Mesendoderm (in vitro differentiated cells): ENCODE measurements at regions not wholly inside any gene's neighbourhood (a gene's known extent, or its start where the extent isn't known, plus 50 kb on each side); places are given as distances from the start of the nearest gene placed in this dataset.
"Not testable (repeated sequence)": the region's sequence is repeated elsewhere in the genome, so short reads cannot be mapped to it uniquely, and the experiment has no call there.

Experiments
- DNase-seq: peaks from one replicate; pipeline ENCODE4 v3.0.0; 2013
- H2AK5ac ChIP-seq: 2 replicates; pipeline ENCODE4 v1.6.1; 2013; ENCODE audit warnings: low read length, inconsistent platforms
- H2BK120ac ChIP-seq: 2 replicates; pipeline ENCODE4 v1.6.1; 2013; ENCODE audit warnings: low read depth, mild to moderate bottlenecking, low read length, moderate library complexity, mixed read lengths
- H2BK15ac ChIP-seq: replicated peaks from 2 replicates; pipeline ENCODE4 v1.6.1; 2013; ENCODE audit warnings: low read depth, mild to moderate bottlenecking, moderate library complexity
- H2BK5ac ChIP-seq: 2 replicates; pipeline ENCODE4 v1.6.1; 2013; ENCODE audit warnings: low read length, inconsistent platforms
- H3K18ac ChIP-seq: 2 replicates; pipeline ENCODE4 v1.6.1; 2013; ENCODE audit warnings: mild to moderate bottlenecking, low read length, mixed read lengths
- H3K23ac ChIP-seq: one replicate; pipeline ENCODE4 v1.6.1; 2013; ENCODE audit warnings: low read length
- H3K27ac ChIP-seq: 2 replicates; pipeline ENCODE4 v1.5.1; 2013; ENCODE audit warnings: low read depth, mild to moderate bottlenecking, inconsistent platforms, low read length, moderate library complexity
- H3K27me3 ChIP-seq: 2 replicates; pipeline ENCODE4 v1.6.1; 2013; ENCODE audit warnings: low read length, control low read depth, mild to moderate bottlenecking, inconsistent platforms; ENCODE audit not compliant: insufficient read depth, poor library complexity
- H3K36me3 ChIP-seq: 2 replicates; pipeline ENCODE4 v1.6.1; 2013; ENCODE audit warnings: low read length, inconsistent platforms; ENCODE audit not compliant: control insufficient read depth, insufficient read depth
- H3K4ac ChIP-seq: one replicate; pipeline ENCODE4 v1.6.1; 2013; ENCODE audit warnings: low read depth, mild to moderate bottlenecking, low read length, moderate library complexity
- H3K4me1 ChIP-seq: 2 replicates; pipeline ENCODE4 v1.6.1; 2013; ENCODE audit warnings: low read depth, low read length, inconsistent platforms; ENCODE audit not compliant: control insufficient read depth
- H3K4me2 ChIP-seq: 2 replicates; pipeline ENCODE4 v1.6.1; 2013; ENCODE audit warnings: low read length
- H3K4me3 ChIP-seq: 2 replicates; pipeline ENCODE4 v1.5.1; 2013; ENCODE audit warnings: mild to moderate bottlenecking, low read length
- H3K56ac ChIP-seq: one replicate; pipeline ENCODE4 v1.6.1; 2013; ENCODE audit warnings: low read length
- H3K79me1 ChIP-seq: 2 replicates; pipeline ENCODE4 v1.6.1; 2013; ENCODE audit warnings: low read length, inconsistent platforms
- H3K79me2 ChIP-seq: 2 replicates; pipeline ENCODE4 v1.6.1; 2013; ENCODE audit warnings: mild to moderate bottlenecking, low read length; ENCODE audit not compliant: control insufficient read depth, insufficient read depth
- H3K9ac ChIP-seq: 2 replicates; pipeline ENCODE4 v1.6.1; 2013; ENCODE audit warnings: low read length, inconsistent platforms
- H4K5ac ChIP-seq: one replicate; pipeline ENCODE4 v1.6.1; 2013; ENCODE audit warnings: low read length
- H4K8ac ChIP-seq: one replicate; pipeline ENCODE4 v1.6.1; 2013; ENCODE audit warnings: low read depth, mild to moderate bottlenecking, control low read depth, low read length, moderate library complexity
- WGBS: extraction: QIAGEN DNeasy Blood & Tissue Kit; methylation state at CpG from one replicate; pipeline ENCODE4 v1.1.7; 2013; ENCODE audit warnings: low lambda C conversion rate, missing lambda C conversion rate; ENCODE audit not compliant: insufficient coverage; ENCODE audit errors: extremely low coverage; 5-methylcytosine and 5-hydroxymethylcytosine counted together

GRCh38 chr5:130746641-130747040 lies 418.4 kb downstream of the HINT1 start:
- H2BK120ac ChIP-seq, H4K5ac ChIP-seq, H3K4me3 ChIP-seq, H2BK5ac ChIP-seq, H2BK15ac ChIP-seq, H3K9ac ChIP-seq, H3K27me3 ChIP-seq, H3K27ac ChIP-seq, H2AK5ac ChIP-seq, H3K4ac ChIP-seq, H3K18ac ChIP-seq, H3K79me1 ChIP-seq, H3K56ac ChIP-seq, H3K23ac ChIP-seq, H4K8ac ChIP-seq, H3K4me2 ChIP-seq, H3K36me3 ChIP-seq, H3K79me2 ChIP-seq, DNase-seq, H3K4me1 ChIP-seq: not testable (repeated sequence)

- no peak overlapping the region for H3K4me2 ChIP-seq
- H2BK15ac ChIP-seq: no peak overlapping the region
- H3K4me3 ChIP-seq: no peak overlapping the region
- no peak overlapping the region for H3K18ac ChIP-seq
- no peak overlapping the region for H4K5ac ChIP-seq
- no peak overlapping the region for H2BK5ac ChIP-seq
- H3K9ac ChIP-seq: no peak overlapping the region
- no peaks in the 10 kb centered on the region for H3K4me1 ChIP-seq
- no peak overlapping the region for H3K23ac ChIP-seq
- no CpG with 5 or more reads among the region's 1 CpG for WGBS
- no peak overlapping the region for H2AK5ac ChIP-seq
- H3K27me3 ChIP-seq: no peaks in the 10 kb centered on the region
- H3K27ac ChIP-seq: no peak overlapping the region
- DNase-seq: no peak
- no peak overlapping the region for H4K8ac ChIP-seq
- H3K4ac ChIP-seq: no peak overlapping the region
- no peak overlapping the region for H3K56ac ChIP-seq
- no peaks in the 10 kb centered on the region for H3K36me3 ChIP-seq
- no peaks in the 10 kb centered on the region for H3K79me2 ChIP-seq
- no peaks in the 10 kb centered on the region for H3K79me1 ChIP-seq
- H2BK120ac ChIP-seq: no peak overlapping the region
Measured at GRCh38 chr5:130743092-130743491, 422.0 kb downstream of the HINT1 start.

GRCh38 chr5:130740047-130740569 lies 424.9 kb downstream of the HINT1 start:
- Histone ChIP-seq H3K79me1 (no peaks in the 10 kb centered on the region), H3K4me3 (no peak overlapping the region), H3K79me2 (no peaks in the 10 kb centered on the region), H3K23ac (no peak overlapping the region), H3K36me3 (no peaks in the 10 kb centered on the region), H3K18ac (no peak overlapping the region), H2AK5ac (no peak overlapping the region), H3K4me2 (no peak overlapping the region), H3K4ac (no peak overlapping the region), H4K8ac (no peak overlapping the region), H3K27ac (no peak overlapping the region), H2BK15ac (no peak overlapping the region), H3K4me1 (no peaks in the 10 kb centered on the region), H3K56ac (no peak overlapping the region), H3K27me3 (no peaks in the 10 kb centered on the region), H3K9ac (no peak overlapping the region), H2BK5ac (no peak overlapping the region), H2BK120ac (no peak overlapping the region), H4K5ac (no peak overlapping the region)
- no CpG with 5 or more reads among the region's 5 CpGs for WGBS
- DNase-seq: no peak

- Histone ChIP-seq H3K4me1 (no peaks in the 10 kb centered on the region), H3K79me2 (no peaks in the 10 kb centered on the region), H4K8ac (no peak overlapping the region), H2BK120ac (no peak overlapping the region), H3K4ac (no peak overlapping the region), H3K27ac (no peak overlapping the region), H3K36me3 (no peaks in the 10 kb centered on the region), H4K5ac (no peak overlapping the region), H3K56ac (no peak overlapping the region), H2BK15ac (no peak overlapping the region), H3K4me2 (no peak overlapping the region), H3K4me3 (no peak overlapping the region), H2AK5ac (no peak overlapping the region), H3K23ac (no peak overlapping the region), H2BK5ac (no peak overlapping the region), H3K79me1 (no peaks in the 10 kb centered on the region), H3K27me3 (no peaks in the 10 kb centered on the region), H3K18ac (no peak overlapping the region), H3K9ac (no peak overlapping the region)
- no CpG with 5 or more reads among the region's 4 CpGs for WGBS
- DNase-seq: no peak
Measured at GRCh38 chr5:130731839-130732238, 433.2 kb downstream of the HINT1 start.

GRCh38 chr5:130729541-130729940 lies 435.5 kb downstream of the HINT1 start:
- no peak for DNase-seq
- H3K27me3 ChIP-seq: no peaks in the 10 kb centered on the region
- no CpG with 5 or more reads among the region's 2 CpGs for WGBS
- no peak overlapping the region for H3K4me3 ChIP-seq
- H3K9ac ChIP-seq: no peak overlapping the region
- H4K8ac ChIP-seq: no peak overlapping the region
- no peaks in the 10 kb centered on the region for H3K36me3 ChIP-seq
- no peaks in the 10 kb centered on the region for H3K79me2 ChIP-seq
- no peak overlapping the region for H3K18ac ChIP-seq
- no peak overlapping the region for H3K4me2 ChIP-seq
- H3K27ac ChIP-seq: no peak overlapping the region
- H2AK5ac ChIP-seq: no peak overlapping the region
- no peak overlapping the region for H3K56ac ChIP-seq
- no peak overlapping the region for H2BK15ac ChIP-seq
- H4K5ac ChIP-seq: no peak overlapping the region
- no peak overlapping the region for H3K4ac ChIP-seq
- no peaks in the 10 kb centered on the region for H3K79me1 ChIP-seq
- H2BK120ac ChIP-seq: no peak overlapping the region
- no peaks in the 10 kb centered on the region for H3K4me1 ChIP-seq
- H3K23ac ChIP-seq: no peak overlapping the region
- no peak overlapping the region for H2BK5ac ChIP-seq

GRCh38 chr5:130727830-130728229 lies 437.2 kb downstream of the HINT1 start:
- no peak overlapping the region for H3K23ac ChIP-seq
- H3K27me3 ChIP-seq: no peaks in the 10 kb centered on the region
- no peak overlapping the region for H3K9ac ChIP-seq
- no CpG with 5 or more reads among the region's 1 CpG for WGBS
- no peaks in the 10 kb centered on the region for H3K4me1 ChIP-seq
- H3K36me3 ChIP-seq: no peaks in the 10 kb centered on the region
- no peak overlapping the region for H3K18ac ChIP-seq
- H3K4me2 ChIP-seq: no peak overlapping the region
- no peak overlapping the region for H3K4me3 ChIP-seq
- H3K79me1 ChIP-seq: no peaks in the 10 kb centered on the region
- no peak overlapping the region for H4K8ac ChIP-seq
- H2AK5ac ChIP-seq: no peak overlapping the region
- H2BK15ac ChIP-seq: no peak overlapping the region
- H2BK120ac ChIP-seq: no peak overlapping the region
- no peak for DNase-seq
- H3K27ac ChIP-seq: no peak overlapping the region
- no peak overlapping the region for H2BK5ac ChIP-seq
- no peaks in the 10 kb centered on the region for H3K79me2 ChIP-seq
- H4K5ac ChIP-seq: no peak overlapping the region
- no peak overlapping the region for H3K56ac ChIP-seq
- no peak overlapping the region for H3K4ac ChIP-seq
